ENCODE measurements at regions not wholly inside any gene's neighbourhood (a gene's known extent, or its start where the extent isn't known, plus 50 kb on each side); places are given as distances from the start of the nearest gene placed in this dataset.
A peak's percentile ranks its signal among the peaks of the same experiment; 100 is the strongest.
"Not testable (repeated sequence)": the region's sequence is repeated elsewhere in the genome, so short reads cannot be mapped to it uniquely, and the experiment has no call there.

GRCh38 chr15:53843869-53844569, 84.6 kb upstream of the WDR72 start:
- no peak for DNase-seq (ENCODE audit: low spot score)

GRCh38 chr15:53843166-53843565, 83.7 kb upstream of the WDR72 start:
- DNase-seq (ENCODE audit: low spot score) = no peak

- DNase-seq (ENCODE audit: low spot score) = no peak
Measured at GRCh38 chr15:53841651-53842050, 82.2 kb upstream of the WDR72 start.

GRCh38 chr15:53840681-53841080, 81.2 kb upstream of the WDR72 start:
- DNase-seq (ENCODE audit: low spot score) = no peak

GRCh38 chr15:53837263-53837662, 77.8 kb upstream of the WDR72 start:
- DNase-seq (ENCODE audit: low spot score) = peak; percentile 1

GRCh38 chr15:53836618-53837017, 77.2 kb upstream of the WDR72 start:
- DNase-seq (ENCODE audit: low spot score) = no peak

- DNase-seq (ENCODE audit: low spot score) = no peak
Measured at GRCh38 chr15:53835309-53835708, 75.8 kb upstream of the WDR72 start.

GRCh38 chr15:53834214-53834613, 74.8 kb upstream of the WDR72 start:
- no peak for DNase-seq (ENCODE audit: low spot score)

- no peak for DNase-seq (ENCODE audit: low spot score)
Measured at GRCh38 chr15:53833134-53833624, 73.7 kb upstream of the WDR72 start.

GRCh38 chr15:53831907-53832770, 72.7 kb upstream of the WDR72 start:
- DNase-seq (ENCODE audit: low spot score) = no peak

GRCh38 chr15:53830707-53831386, 71.4 kb upstream of the WDR72 start:
- DNase-seq (ENCODE audit: low spot score) = no peak

- DNase-seq (ENCODE audit: low spot score) = no peak
Measured at GRCh38 chr15:53829923-53830459, 70.5 kb upstream of the WDR72 start.

GRCh38 chr15:53829471-53829870, 70.0 kb upstream of the WDR72 start:
- no peak for DNase-seq (ENCODE audit: low spot score)

- no peak for DNase-seq (ENCODE audit: low spot score)
Measured at GRCh38 chr15:53827355-53827754, 67.9 kb upstream of the WDR72 start.

GRCh38 chr15:53811530-53811929, 52.1 kb upstream of the WDR72 start:
- peak; percentile 2 for DNase-seq (ENCODE audit: low spot score)

- DNase-seq (ENCODE audit: low spot score) = not testable (repeated sequence)
Measured at GRCh38 chr15:53810306-53810705, 50.8 kb upstream of the WDR72 start.
